HL-60 (cell line): ENCODE measurements at regions not wholly inside any gene's neighbourhood (a gene's known extent, or its start where the extent isn't known, plus 50 kb on each side); places are given as distances from the start of the nearest gene placed in this dataset.

ENCODE experiments used
- CTCF ChIP-seq: IDR thresholded peaks from one replicate; pipeline ENCODE4 v1.5.1; 2011; ENCODE audit warnings: low read length, control low read depth, inconsistent platforms; ENCODE audit not compliant: insufficient read depth
- GABPA ChIP-seq: IDR thresholded peaks from 2 replicates; pipeline ENCODE4 v1.6.1; 2012; ENCODE audit warnings: low read depth
- POLR2AphosphoS5 ChIP-seq: IDR thresholded peaks from 2 replicates; pipeline ENCODE4 v1.6.1; 2012; ENCODE audit warnings: low read depth
- SPI1 ChIP-seq: IDR thresholded peaks from 2 replicates; pipeline ENCODE4 v1.6.1; 2012; ENCODE audit warnings: low read depth, mild to moderate bottlenecking, borderline replicate concordance
- TF ChIP-seq, protein P1 (sequence below): IDR thresholded peaks from 2 replicates; pipeline ENCODE4 v1.6.1; 2012; ENCODE audit warnings: low read depth; ENCODE audit not compliant: insufficient replicate concordance

GRCh38 chr5:167730656-167731055 lies 560.8 kb upstream of the WWC1 start:
- TF ChIP-seq CTCF (no peak), POLR2AphosphoS5 (no peak), GABPA (no peak), SPI1 (no peak)
- TF ChIP-seq, protein P1, sequence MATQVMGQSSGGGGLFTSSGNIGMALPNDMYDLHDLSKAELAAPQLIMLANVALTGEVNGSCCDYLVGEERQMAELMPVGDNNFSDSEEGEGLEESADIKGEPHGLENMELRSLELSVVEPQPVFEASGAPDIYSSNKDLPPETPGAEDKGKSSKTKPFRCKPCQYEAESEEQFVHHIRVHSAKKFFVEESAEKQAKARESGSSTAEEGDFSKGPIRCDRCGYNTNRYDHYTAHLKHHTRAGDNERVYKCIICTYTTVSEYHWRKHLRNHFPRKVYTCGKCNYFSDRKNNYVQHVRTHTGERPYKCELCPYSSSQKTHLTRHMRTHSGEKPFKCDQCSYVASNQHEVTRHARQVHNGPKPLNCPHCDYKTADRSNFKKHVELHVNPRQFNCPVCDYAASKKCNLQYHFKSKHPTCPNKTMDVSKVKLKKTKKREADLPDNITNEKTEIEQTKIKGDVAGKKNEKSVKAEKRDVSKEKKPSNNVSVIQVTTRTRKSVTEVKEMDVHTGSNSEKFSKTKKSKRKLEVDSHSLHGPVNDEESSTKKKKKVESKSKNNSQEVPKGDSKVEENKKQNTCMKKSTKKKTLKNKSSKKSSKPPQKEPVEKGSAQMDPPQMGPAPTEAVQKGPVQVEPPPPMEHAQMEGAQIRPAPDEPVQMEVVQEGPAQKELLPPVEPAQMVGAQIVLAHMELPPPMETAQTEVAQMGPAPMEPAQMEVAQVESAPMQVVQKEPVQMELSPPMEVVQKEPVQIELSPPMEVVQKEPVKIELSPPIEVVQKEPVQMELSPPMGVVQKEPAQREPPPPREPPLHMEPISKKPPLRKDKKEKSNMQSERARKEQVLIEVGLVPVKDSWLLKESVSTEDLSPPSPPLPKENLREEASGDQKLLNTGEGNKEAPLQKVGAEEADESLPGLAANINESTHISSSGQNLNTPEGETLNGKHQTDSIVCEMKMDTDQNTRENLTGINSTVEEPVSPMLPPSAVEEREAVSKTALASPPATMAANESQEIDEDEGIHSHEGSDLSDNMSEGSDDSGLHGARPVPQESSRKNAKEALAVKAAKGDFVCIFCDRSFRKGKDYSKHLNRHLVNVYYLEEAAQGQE: no peak
